ENCODE measurements at regions not wholly inside any gene's neighbourhood (a gene's known extent, or its start where the extent isn't known, plus 50 kb on each side); places are given as distances from the start of the nearest gene placed in this dataset.
"Not testable (repeated sequence)": the region's sequence is repeated elsewhere in the genome, so short reads cannot be mapped to it uniquely, and the experiment has no call there.

GRCh38 chr3:124140746-124141145 lies 148.8 kb upstream of the ROPN1 start:
- DNase-seq, result no peak

- DNase-seq, result no peak
These were observed 150.6 kb upstream of the ROPN1 start for GRCh38 chr3:124142389-124142970.

GRCh38 chr3:124143047-124143446 lies 151.1 kb upstream of the ROPN1 start:
- DNase-seq, result no peak

GRCh38 chr3:124144035-124144814 lies 152.3 kb upstream of the ROPN1 start:
- DNase-seq, result no peak

GRCh38 chr3:124147429-124147828 lies 155.5 kb upstream of the ROPN1 start:
- DNase-seq, result no peak

- DNase-seq, result no peak
These were observed 156.0 kb upstream of the ROPN1 start for GRCh38 chr3:124147946-124148345.

- no peak for DNase-seq
These were observed 157.2 kb upstream of the ROPN1 start for GRCh38 chr3:124149081-124149480.

- DNase-seq, result no peak
These were observed 157.8 kb upstream of the ROPN1 start for GRCh38 chr3:124149771-124150170.

GRCh38 chr3:124152891-124153290 lies 161.0 kb upstream of the ROPN1 start:
- not testable (repeated sequence) for DNase-seq

GRCh38 chr3:124156866-124157712 lies 165.2 kb upstream of the ROPN1 start:
- DNase-seq, result no peak

GRCh38 chr3:124157748-124158147 lies 165.8 kb upstream of the ROPN1 start:
- DNase-seq, result no peak

- no peak for DNase-seq
These were observed 166.4 kb upstream of the ROPN1 start for GRCh38 chr3:124158168-124158881.

GRCh38 chr3:124161448-124161847 lies 169.5 kb upstream of the ROPN1 start:
- no peak for DNase-seq

GRCh38 chr3:124163689-124164088 lies 171.8 kb upstream of the ROPN1 start:
- no peak for DNase-seq

GRCh38 chr3:124168271-124168670 lies 176.3 kb upstream of the ROPN1 start:
- DNase-seq, result no peak

GRCh38 chr3:124172283-124172682 lies 180.4 kb upstream of the ROPN1 start:
- DNase-seq, result no peak

- no peak for DNase-seq
These were observed 180.9 kb upstream of the ROPN1 start for GRCh38 chr3:124172816-124173215.

GRCh38 chr3:124174476-124174875 lies 182.6 kb upstream of the ROPN1 start:
- DNase-seq, result peak; percentile 91

- no peak for DNase-seq
These were observed 183.3 kb upstream of the ROPN1 start for GRCh38 chr3:124174910-124175874.

- no peak for DNase-seq
These were observed 185.1 kb upstream of the ROPN1 start for GRCh38 chr3:124177071-124177470.

- DNase-seq, result no peak
These were observed 186.6 kb upstream of the ROPN1 start for GRCh38 chr3:124178531-124178930.

GRCh38 chr3:124200407-124200806 lies 208.5 kb upstream of the ROPN1 start:
- DNase-seq, result no peak

Measured in NCI-H2081 treated with DMSO at 0.1 percent for 48 hours (cell line).